Activated CD8-positive, alpha-beta T cell treated with anti-CD3 and anti-CD28 coated beads for 36 hours (primary cell): ENCODE measurements at regions not wholly inside any gene's neighbourhood (a gene's known extent, or its start where the extent isn't known, plus 50 kb on each side); places are given as distances from the start of the nearest gene placed in this dataset.
"Not testable (repeated sequence)": the region's sequence is repeated elsewhere in the genome, so short reads cannot be mapped to it uniquely, and the experiment has no call there.

Experiments used
- ATAC-seq: fragments of 200-7000 bp; cut with Tn5 transposase; one replicate; pipeline ENCODE4 v1.10.0; 2021; ENCODE audit warnings: mild to moderate bottlenecking, moderate library complexity
- CTCF ChIA-PET: fragments of 350-600 bp; sonication (Branson Sonifier 250); formaldehyde crosslinking; loops from one replicate; lab custom pipeline; 2021; ENCODE audit warnings: antibody characterized with exemption; lab: Charles Lee
- POLR2A ChIA-PET: fragments of 350-600 bp; sonication (Branson Sonifier 250); formaldehyde crosslinking; loops from one replicate; lab custom pipeline; 2021; ENCODE audit warnings: antibody characterized with exemption; lab: Charles Lee
- DNase-seq: peaks from one replicate; pipeline ENCODE4 v3.0.0-alpha.2; 2020
- H3K27ac Mint-ChIP-seq: one replicate; pipeline ENCODE4 v1.8.0; 2021; ENCODE audit warnings: mild to moderate bottlenecking, mixed read lengths
- H3K27me3 Mint-ChIP-seq: one replicate; pipeline ENCODE4 v1.8.0; 2021; ENCODE audit warnings: mixed read lengths
- H3K36me3 Mint-ChIP-seq: one replicate; pipeline ENCODE4 v1.8.0; 2021; ENCODE audit warnings: low read depth, mixed read lengths
- H3K4me1 Mint-ChIP-seq: one replicate; pipeline ENCODE4 v1.8.0; 2021; ENCODE audit warnings: low read depth, mixed read lengths
- H3K4me3 Mint-ChIP-seq: one replicate; pipeline ENCODE4 v1.8.0; 2021; ENCODE audit warnings: mild to moderate bottlenecking, moderate library complexity, mixed read lengths
- H3K9me3 Mint-ChIP-seq: one replicate; pipeline ENCODE4 v1.8.0; 2021; ENCODE audit warnings: mixed read lengths
- intact Hi-C: fragments of 100-400 bp; cut with micrococcal nuclease; formaldehyde crosslinking; loops from one replicate; pipeline ENCODE4 v1.10.0; 2022
- TF ChIP-seq, protein P1 (sequence below): fragments of 200-600 bp; IDR thresholded peaks from one replicate; pipeline ENCODE4 v1.8.0; 2022; ENCODE audit warnings: antibody characterized with exemption, mild to moderate bottlenecking

DNA sequence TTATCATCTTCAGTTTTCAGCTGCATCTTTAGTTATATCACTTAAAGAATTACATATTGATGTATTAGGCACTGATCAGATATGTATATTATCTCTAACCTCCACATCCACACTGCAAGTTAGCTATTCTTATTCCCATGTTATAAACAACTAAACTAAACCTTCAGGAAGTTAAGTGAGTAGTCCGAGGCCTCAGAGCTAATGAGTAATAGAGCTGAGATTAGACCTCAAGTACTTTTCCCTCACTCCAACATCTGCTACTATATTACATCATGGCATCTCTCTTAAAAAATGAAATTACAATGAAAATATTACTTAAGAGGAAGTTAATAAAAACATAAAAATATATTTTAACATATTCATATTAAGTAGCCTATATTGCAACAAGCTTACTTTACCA is 183.6 kb upstream of the MAP2 start:
- DNase-seq: no peak
- intact Hi-C loops: no loop called here
- H3K4me1 Mint-ChIP-seq: no peaks in the 10 kb centered on the region
- ChIA-PET CTCF (no interaction called here), POLR2A (no interaction called here)
- no peak overlapping the region for H3K4me3 Mint-ChIP-seq
- H3K27ac Mint-ChIP-seq: no peak overlapping the region
- no peak for ATAC-seq
- TF ChIP-seq, protein P1, sequence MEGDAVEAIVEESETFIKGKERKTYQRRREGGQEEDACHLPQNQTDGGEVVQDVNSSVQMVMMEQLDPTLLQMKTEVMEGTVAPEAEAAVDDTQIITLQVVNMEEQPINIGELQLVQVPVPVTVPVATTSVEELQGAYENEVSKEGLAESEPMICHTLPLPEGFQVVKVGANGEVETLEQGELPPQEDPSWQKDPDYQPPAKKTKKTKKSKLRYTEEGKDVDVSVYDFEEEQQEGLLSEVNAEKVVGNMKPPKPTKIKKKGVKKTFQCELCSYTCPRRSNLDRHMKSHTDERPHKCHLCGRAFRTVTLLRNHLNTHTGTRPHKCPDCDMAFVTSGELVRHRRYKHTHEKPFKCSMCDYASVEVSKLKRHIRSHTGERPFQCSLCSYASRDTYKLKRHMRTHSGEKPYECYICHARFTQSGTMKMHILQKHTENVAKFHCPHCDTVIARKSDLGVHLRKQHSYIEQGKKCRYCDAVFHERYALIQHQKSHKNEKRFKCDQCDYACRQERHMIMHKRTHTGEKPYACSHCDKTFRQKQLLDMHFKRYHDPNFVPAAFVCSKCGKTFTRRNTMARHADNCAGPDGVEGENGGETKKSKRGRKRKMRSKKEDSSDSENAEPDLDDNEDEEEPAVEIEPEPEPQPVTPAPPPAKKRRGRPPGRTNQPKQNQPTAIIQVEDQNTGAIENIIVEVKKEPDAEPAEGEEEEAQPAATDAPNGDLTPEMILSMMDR: no peak
- H3K27me3 Mint-ChIP-seq: no peaks in the 10 kb centered on the region
- H3K36me3 Mint-ChIP-seq: no peaks in the 10 kb centered on the region
- peaks cover 17% of the 10 kb centered on the region for H3K9me3 Mint-ChIP-seq

DNA sequence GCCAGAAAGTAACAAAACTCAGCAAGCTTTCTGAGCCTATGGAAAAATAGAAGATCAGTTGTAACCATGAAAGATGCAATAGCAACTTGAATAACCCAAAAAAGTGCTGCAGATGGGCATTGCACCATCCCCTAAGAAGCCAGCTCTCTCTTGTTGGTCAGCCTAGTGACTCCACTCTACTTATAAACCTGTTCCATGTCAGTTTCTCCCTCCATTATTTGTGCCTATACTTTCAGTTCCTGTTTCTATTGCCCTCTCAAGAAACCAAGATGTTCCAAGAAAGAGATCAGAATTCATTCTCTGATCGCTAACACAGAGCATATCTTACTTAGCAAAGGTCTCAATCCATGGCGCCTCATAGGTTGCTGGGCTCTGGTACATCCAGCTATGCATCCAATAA is 170.3 kb upstream of the MAP2 start:
- Mint-ChIP-seq H3K36me3 (no peaks in the 10 kb centered on the region), H3K27me3 (no peaks in the 10 kb centered on the region), H3K9me3 (no peaks in the 10 kb centered on the region), H3K4me3 (no peak overlapping the region), H3K4me1 (no peaks in the 10 kb centered on the region), H3K27ac (no peak overlapping the region)
- intact Hi-C loops: no loop called here
- ChIA-PET POLR2A (no interaction called here), CTCF (no interaction called here)
- DNase-seq (no peak), ATAC-seq (no peak)
- TF ChIP-seq, protein P1: no peak

DNA sequence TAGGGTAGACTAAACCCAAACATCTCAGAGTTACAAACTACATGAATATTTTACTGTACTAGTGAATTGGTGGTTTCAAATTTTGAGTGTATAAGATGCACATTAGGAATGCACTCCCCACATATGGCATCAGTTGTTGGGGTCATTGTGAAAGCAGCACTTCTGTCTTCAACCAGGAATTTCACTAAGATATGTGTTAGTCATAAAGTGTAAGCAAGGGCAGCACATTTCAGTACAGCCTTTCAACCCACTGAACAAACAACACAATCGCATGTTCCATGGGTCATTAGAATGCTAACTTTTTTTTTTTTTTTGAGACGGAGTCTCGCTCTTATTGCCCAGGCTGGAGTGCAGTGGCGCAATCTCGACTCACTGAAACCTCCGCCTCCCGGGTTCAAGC is 164.1 kb upstream of the MAP2 start:
- Mint-ChIP-seq H3K4me3 (no peak overlapping the region), H3K9me3 (peaks cover 6% of the 10 kb centered on the region), H3K27ac (no peak overlapping the region), H3K36me3 (no peaks in the 10 kb centered on the region), H3K27me3 (no peaks in the 10 kb centered on the region), H3K4me1 (no peaks in the 10 kb centered on the region)
- POLR2A ChIA-PET: no interaction called here
- DNase-seq (no peak), ATAC-seq (no peak)
- intact Hi-C loops: no loop called here
- CTCF ChIA-PET: no interaction called here
- TF ChIP-seq, protein P1: no peak

DNA sequence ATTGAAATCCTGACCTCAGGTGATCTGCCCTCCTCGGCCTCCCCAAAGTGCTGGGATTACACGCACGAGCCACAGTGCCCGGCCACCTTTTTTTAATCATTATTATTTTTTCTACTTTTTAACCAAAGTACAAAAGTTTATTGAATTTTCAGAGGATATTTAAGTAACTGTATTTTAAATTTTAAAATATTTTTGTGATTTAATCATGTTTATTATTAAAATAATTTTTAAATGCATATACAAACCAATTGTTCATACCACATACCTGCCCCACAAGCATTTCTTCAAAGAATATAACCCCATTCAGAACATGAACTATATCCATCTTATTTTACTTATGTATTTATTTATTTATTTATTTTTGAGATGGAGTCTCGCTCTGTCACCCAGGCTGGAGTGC is 163.6 kb upstream of the MAP2 start:
- Mint-ChIP-seq H3K4me1 (no peaks in the 10 kb centered on the region), H3K27me3 (no peaks in the 10 kb centered on the region), H3K36me3 (no peaks in the 10 kb centered on the region), H3K27ac (no peak overlapping the region), H3K9me3 (peaks cover 6% of the 10 kb centered on the region), H3K4me3 (no peak overlapping the region)
- ChIA-PET CTCF (no interaction called here), POLR2A (no interaction called here)
- DNase-seq (no peak), ATAC-seq (no peak)
- TF ChIP-seq, protein P1: no peak
- intact Hi-C loops: no loop called here

DNA sequence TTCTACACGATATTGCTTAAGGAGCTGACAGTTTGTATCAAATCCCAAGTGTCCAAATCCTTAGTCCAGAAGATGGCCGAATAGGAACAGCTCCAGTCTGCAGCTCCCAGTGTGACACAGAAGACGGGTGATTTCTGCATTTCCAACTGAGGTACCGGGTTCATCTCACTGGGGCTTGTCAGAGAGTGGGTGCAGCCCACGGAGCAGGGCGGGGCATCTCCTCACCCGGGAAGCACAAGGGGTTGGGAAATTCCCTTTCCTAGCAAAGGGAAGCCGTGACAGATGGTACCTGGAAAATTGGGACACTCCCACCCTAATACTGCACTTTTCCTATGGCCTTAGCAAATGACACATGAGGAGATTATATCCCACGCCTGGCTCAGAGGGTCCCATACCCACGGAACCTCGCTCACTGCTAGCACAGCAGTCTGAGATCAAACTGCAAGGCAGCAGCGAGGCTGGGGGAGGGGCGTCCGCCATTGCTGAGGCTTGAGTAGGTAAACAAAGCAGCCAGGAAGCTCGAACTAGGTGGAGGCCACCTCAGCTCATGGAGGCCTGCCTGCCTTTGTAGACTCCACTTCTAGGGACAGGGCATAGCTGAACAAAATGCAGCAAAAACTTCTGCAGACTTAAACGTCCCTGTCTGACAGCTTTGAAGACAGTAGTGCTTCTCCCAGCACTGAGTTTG is 162.3 kb upstream of the MAP2 start:
- H3K4me1 Mint-ChIP-seq, H3K36me3 Mint-ChIP-seq, POLR2A ChIA-PET, intact Hi-C loops, DNase-seq, H3K9me3 Mint-ChIP-seq, ATAC-seq, H3K4me3 Mint-ChIP-seq, H3K27me3 Mint-ChIP-seq, H3K27ac Mint-ChIP-seq: not testable (repeated sequence)
- CTCF ChIA-PET: interaction anchor here (1.0 kb wide), 1 partner anchor 23 kb away, joined by 3 read pairs; no protein-coding TSS in a partner anchor
